Mesenchymal stem cell (in vitro differentiated cells and primary cell): ENCODE measurements at regions not wholly inside any gene's neighbourhood (a gene's known extent, or its start where the extent isn't known, plus 50 kb on each side); places are given as distances from the start of the nearest gene placed in this dataset.

Source experiments
- DNase-seq: peaks from one replicate; pipeline ENCODE4 v3.0.0-alpha.2; 2013
- H2AFZ ChIP-seq: one replicate; pipeline ENCODE4 v1.6.1; 2013; ENCODE audit warnings: low read depth, mild to moderate bottlenecking, control low read depth, inconsistent platforms, low read length, moderate library complexity
- H2AK5ac ChIP-seq: 2 replicates; pipeline ENCODE4 v1.6.1; 2013; ENCODE audit warnings: low read length, moderate library complexity, mild to moderate bottlenecking, inconsistent platforms; ENCODE audit not compliant: severe bottlenecking
- H2BK120ac ChIP-seq: one replicate; pipeline ENCODE4 v1.6.1; 2013; ENCODE audit warnings: low read depth, mild to moderate bottlenecking, inconsistent platforms, low read length, moderate library complexity
- H2BK12ac ChIP-seq, 2 experiments: one replicate each; pipeline ENCODE4 v1.6.1; 2013; ENCODE audit warnings: inconsistent platforms in 2 of 2, low read length in 2 of 2, mild to moderate bottlenecking in 2 of 2, moderate library complexity in 2 of 2, control low read depth in 1 of 2
- H2BK15ac ChIP-seq: one replicate; pipeline ENCODE4 v1.6.1; 2013; ENCODE audit warnings: mild to moderate bottlenecking, low read depth, inconsistent platforms; ENCODE audit not compliant: poor library complexity, severe bottlenecking
- H2BK5ac ChIP-seq: 2 replicates; pipeline ENCODE4 v1.6.1; 2013; ENCODE audit warnings: low read depth, mild to moderate bottlenecking, low read length, control low read depth, inconsistent platforms; ENCODE audit not compliant: poor library complexity, severe bottlenecking
- H3K14ac ChIP-seq, 2 experiments: one replicate each; pipeline ENCODE4 v1.6.1; 2013; ENCODE audit warnings: inconsistent platforms in 2 of 2, low read length in 2 of 2, control low read depth in 1 of 2, mild to moderate bottlenecking in 1 of 2, moderate library complexity in 1 of 2
- H3K18ac ChIP-seq, 2 experiments: one replicate each; pipeline ENCODE4 v1.6.1; 2013; ENCODE audit warnings: inconsistent platforms in 2 of 2, low read length in 2 of 2, control low read depth in 1 of 2, low read depth in 1 of 2, mild to moderate bottlenecking in 1 of 2
- H3K23ac ChIP-seq, 2 experiments: one replicate each; pipeline ENCODE4 v1.6.1; 2013; ENCODE audit warnings: inconsistent platforms in 2 of 2, low read length in 2 of 2, mild to moderate bottlenecking in 2 of 2, moderate library complexity in 2 of 2, control low read depth in 1 of 2
- H3K27ac ChIP-seq: 2 replicates; pipeline ENCODE4 v1.5.1; 2013; ENCODE audit warnings: mild to moderate bottlenecking, moderate library complexity, low read length, control low read depth, inconsistent platforms; ENCODE audit not compliant: poor library complexity, severe bottlenecking
- H3K27me3 ChIP-seq, 2 experiments: 2 replicates each; pipeline versions ENCODE4 v1.6.1 to v1.7.0; 2013; ENCODE audit warnings: low read length in 2 of 2, mild to moderate bottlenecking in 2 of 2, moderate library complexity in 2 of 2, control low read depth in 1 of 2, inconsistent platforms in 1 of 2; ENCODE audit not compliant: control insufficient read depth in 1 of 2, insufficient read depth in 1 of 2
- H3K36me3 ChIP-seq, 2 experiments: 2 replicates each; pipeline versions ENCODE4 v1.6.1 to v1.7.0; 2013; ENCODE audit warnings: low read length in 2 of 2, control low read depth in 1 of 2, inconsistent platforms in 1 of 2, low read depth in 1 of 2, mild to moderate bottlenecking in 1 of 2; ENCODE audit not compliant: insufficient read depth in 2 of 2, control insufficient read depth in 1 of 2
- H3K4ac ChIP-seq, 2 experiments: one replicate each; pipeline ENCODE4 v1.6.1; 2013; ENCODE audit warnings: inconsistent platforms in 2 of 2, low read length in 2 of 2, mild to moderate bottlenecking in 2 of 2, moderate library complexity in 2 of 2, control low read depth in 1 of 2, low read depth in 1 of 2
- H3K4me1 ChIP-seq: 2 replicates; pipeline ENCODE4 v1.6.1; 2013; ENCODE audit warnings: low read depth, low read length, control low read depth; ENCODE audit not compliant: control insufficient read depth, insufficient read depth
- H3K4me2 ChIP-seq: 2 replicates; pipeline ENCODE4 v1.6.1; 2013; ENCODE audit warnings: low read length, mild to moderate bottlenecking, inconsistent platforms; ENCODE audit not compliant: poor library complexity, severe bottlenecking
- H3K4me3 ChIP-seq, 2 experiments: 2 replicates each; pipeline versions ENCODE4 v1.5.1 to v1.7.0; 2013; ENCODE audit warnings: low read length in 2 of 2, mild to moderate bottlenecking in 2 of 2, control low read depth in 1 of 2, low read depth in 1 of 2; ENCODE audit not compliant: insufficient read depth in 1 of 2
- H3K79me1 ChIP-seq: replicated peaks from 2 replicates; pipeline ENCODE4 v1.6.1; 2013; ENCODE audit warnings: mild to moderate bottlenecking, control low read depth, low read length, inconsistent platforms; ENCODE audit not compliant: poor library complexity, severe bottlenecking
- H3K9ac ChIP-seq: 2 replicates; pipeline ENCODE4 v1.7.0; 2013; ENCODE audit warnings: mild to moderate bottlenecking, low read length, moderate library complexity
- H3K9me3 ChIP-seq: 2 replicates; pipeline ENCODE4 v1.7.0; 2013; ENCODE audit warnings: mild to moderate bottlenecking, low read length; ENCODE audit not compliant: control insufficient read depth
- H4K8ac ChIP-seq: one replicate; pipeline ENCODE4 v1.6.1; 2013; ENCODE audit warnings: inconsistent platforms, mild to moderate bottlenecking, low read length, moderate library complexity
- H4K91ac ChIP-seq: one replicate; pipeline ENCODE4 v1.6.1; 2013; ENCODE audit warnings: mild to moderate bottlenecking, low read length, inconsistent platforms
- WGBS: methylation state at CpG from one replicate; pipeline ENCODE4 v1.1.7; 2013; ENCODE audit warnings: mixed read lengths; 5-methylcytosine and 5-hydroxymethylcytosine counted together

DNA sequence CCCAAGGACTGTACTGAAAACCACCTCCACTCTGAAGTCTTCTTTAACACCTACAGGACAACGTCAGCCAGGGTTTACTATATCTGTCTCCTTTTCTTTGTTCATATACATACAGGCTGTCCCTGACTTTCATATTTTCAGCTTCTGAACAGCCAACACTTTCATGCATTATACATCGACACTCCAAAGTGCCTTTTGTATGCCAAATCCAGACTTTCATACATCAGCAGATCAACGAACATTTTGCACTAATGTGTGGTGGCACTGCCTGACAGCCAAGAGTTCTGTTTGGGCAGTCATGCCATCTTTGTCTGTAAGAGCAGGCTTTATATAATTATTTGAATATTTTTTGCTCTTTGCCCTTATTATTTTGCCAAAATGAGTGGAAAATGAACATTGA, 487.4 kb downstream of the CETN3 start:
- H3K9me3 ChIP-seq, result no peaks in the 10 kb centered on the region
- H4K8ac ChIP-seq, result no peak overlapping the region
- no peaks in the 10 kb centered on the region for H3K27me3 ChIP-seq
- no peak overlapping the region for H3K18ac ChIP-seq
- no peak overlapping the region for H3K4ac ChIP-seq
- DNase-seq, result no peak
- no peak overlapping the region for H2BK15ac ChIP-seq
- H3K14ac ChIP-seq, result no peak overlapping the region
- no peak overlapping the region for H2BK5ac ChIP-seq
- no peak overlapping the region for H2AK5ac ChIP-seq
- no peak overlapping the region for H3K23ac ChIP-seq
- H3K4me3 ChIP-seq, result no peak overlapping the region
- no peak overlapping the region for H3K27ac ChIP-seq
- H3K4me2 ChIP-seq, result no peak overlapping the region
- H2BK120ac ChIP-seq, result no peak overlapping the region
- WGBS, result 90% methylated on average over 3 of the region's 3 CpGs
- H4K91ac ChIP-seq, result no peak overlapping the region
- H2BK12ac ChIP-seq, result no peak overlapping the region
- no peak overlapping the region for H3K9ac ChIP-seq
- H3K4me1 ChIP-seq, result no peaks in the 10 kb centered on the region
- H3K79me1 ChIP-seq, result no peaks in the 10 kb centered on the region
- no peaks in the 10 kb centered on the region for H3K36me3 ChIP-seq
- H2AFZ ChIP-seq, result no peak overlapping the region

DNA sequence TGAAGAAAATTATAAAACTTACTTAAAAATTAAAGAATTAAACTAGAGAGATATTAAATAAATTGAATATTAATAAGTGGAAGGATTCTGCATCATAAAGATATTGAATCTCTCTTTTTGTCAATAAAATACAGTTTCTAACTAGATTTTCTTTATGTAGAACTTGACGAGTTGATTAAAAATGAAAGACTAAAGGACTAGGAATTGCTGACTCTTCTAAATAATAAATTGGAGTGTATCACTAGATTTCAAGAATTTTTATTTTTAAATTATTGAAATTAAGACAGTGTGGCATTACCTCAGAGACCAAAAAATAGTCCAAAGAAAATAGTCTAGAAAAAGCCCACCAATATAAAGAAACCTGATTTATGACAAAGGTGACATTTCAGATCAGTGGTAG, 492.4 kb downstream of the CETN3 start:
- H3K4me2 ChIP-seq, result no peak overlapping the region
- H3K27me3 ChIP-seq, result no peaks in the 10 kb centered on the region
- no peaks in the 10 kb centered on the region for H3K36me3 ChIP-seq
- WGBS, result no CpG with 5 or more reads among the region's 1 CpG
- H3K27ac ChIP-seq, result no peak overlapping the region
- no peak overlapping the region for H3K23ac ChIP-seq
- no peaks in the 10 kb centered on the region for H3K79me1 ChIP-seq
- no peak overlapping the region for H2BK5ac ChIP-seq
- H3K9ac ChIP-seq, result no peak overlapping the region
- H2AFZ ChIP-seq, result no peak overlapping the region
- peaks cover 21% of the 10 kb centered on the region for H3K9me3 ChIP-seq
- no peaks in the 10 kb centered on the region for H3K4me1 ChIP-seq
- no peak overlapping the region for H2AK5ac ChIP-seq
- H4K91ac ChIP-seq, result no peak overlapping the region
- H3K4me3 ChIP-seq, result no peak overlapping the region
- no peak overlapping the region for H3K18ac ChIP-seq
- H2BK12ac ChIP-seq, result no peak overlapping the region
- no peak overlapping the region for H3K4ac ChIP-seq
- H2BK120ac ChIP-seq, result no peak overlapping the region
- no peak overlapping the region for H3K14ac ChIP-seq
- H2BK15ac ChIP-seq, result no peak overlapping the region
- H4K8ac ChIP-seq, result no peak overlapping the region
- DNase-seq, result no peak

DNA sequence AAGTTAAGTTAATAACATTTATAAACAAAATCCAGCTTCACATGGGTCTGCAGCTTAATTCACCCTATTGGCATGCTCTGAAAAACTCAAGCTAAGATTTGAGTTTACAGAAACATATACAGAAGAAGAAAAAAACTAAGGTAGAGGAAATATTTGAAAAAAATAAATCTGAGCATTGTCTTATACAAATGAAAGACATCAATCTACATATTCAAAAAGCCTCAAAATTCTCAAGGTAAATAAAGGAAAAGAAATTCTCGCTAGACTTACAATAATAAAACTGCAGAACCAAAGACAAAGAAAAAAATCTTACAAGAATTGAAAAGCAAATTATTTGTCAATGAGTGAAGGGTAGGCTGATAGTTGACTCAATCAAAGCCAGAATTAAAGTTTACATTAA, 493.4 kb downstream of the CETN3 start:
- Histone ChIP-seq H2BK15ac (no peak overlapping the region), H3K4ac (no peak overlapping the region), H3K9ac (no peak overlapping the region), H3K79me1 (no peaks in the 10 kb centered on the region), H3K9me3 (peaks cover 21% of the 10 kb centered on the region), H2BK5ac (no peak overlapping the region), H3K36me3 (no peaks in the 10 kb centered on the region), H2BK12ac (no peak overlapping the region), H2BK120ac (no peak overlapping the region), H4K8ac (no peak overlapping the region), H3K18ac (no peak overlapping the region), H3K4me2 (no peak overlapping the region), H3K27ac (no peak overlapping the region), H3K4me3 (no peak overlapping the region), H3K23ac (no peak overlapping the region), H3K4me1 (no peaks in the 10 kb centered on the region), H4K91ac (no peak overlapping the region), H2AK5ac (no peak overlapping the region), H3K27me3 (no peaks in the 10 kb centered on the region), H2AFZ (no peak overlapping the region), H3K14ac (no peak overlapping the region)
- no peak for DNase-seq
- no CpG with 5 or more reads among the region's 1 CpG for WGBS

DNA sequence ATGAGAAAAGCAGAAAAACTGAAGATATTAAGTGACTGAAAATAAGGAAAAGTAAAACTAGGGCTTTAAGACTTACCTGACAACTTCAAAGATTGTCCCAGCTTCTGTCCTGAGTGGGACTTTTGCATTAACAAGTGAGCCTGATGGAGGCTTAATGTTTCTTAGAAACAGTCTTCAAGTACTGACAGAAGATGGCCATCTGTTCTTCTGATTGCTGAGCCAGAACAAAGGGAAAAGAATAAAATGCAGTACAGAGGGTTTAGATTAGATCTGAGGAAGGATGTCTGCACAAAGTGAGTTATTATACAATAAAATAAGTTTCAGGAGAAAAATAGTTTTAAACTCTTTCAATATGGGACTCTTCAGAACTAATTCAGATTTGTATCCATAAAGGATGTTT, 500.7 kb downstream of the CETN3 start:
- Histone ChIP-seq H3K79me1 (no peaks in the 10 kb centered on the region), H3K4me1 (no peaks in the 10 kb centered on the region), H3K4me3 (no peak overlapping the region), H2AFZ (no peak overlapping the region), H2AK5ac (no peak overlapping the region), H4K91ac (no peak overlapping the region), H3K4ac (no peak overlapping the region), H2BK12ac (no peak overlapping the region), H3K27me3 (no peaks in the 10 kb centered on the region), H2BK120ac (no peak overlapping the region), H2BK15ac (no peak overlapping the region), H3K14ac (no peak overlapping the region), H3K9ac (no peak overlapping the region), H3K18ac (no peak overlapping the region), H4K8ac (no peak overlapping the region), H3K9me3 (peaks cover 14% of the 10 kb centered on the region), H3K36me3 (no peaks in the 10 kb centered on the region), H3K27ac (no peak overlapping the region), H3K23ac (no peak overlapping the region), H3K4me2 (no peak overlapping the region), H2BK5ac (no peak overlapping the region)
- no peak for DNase-seq
